Effector memory CD8-positive, alpha-beta T cell (primary cell): ENCODE measurements at regions not wholly inside any gene's neighbourhood (a gene's known extent, or its start where the extent isn't known, plus 50 kb on each side); places are given as distances from the start of the nearest gene placed in this dataset.
"Not testable (repeated sequence)": the region's sequence is repeated elsewhere in the genome, so short reads cannot be mapped to it uniquely, and the experiment has no call there.

Source experiments
- ATAC-seq: fragments of 150-1000 bp; cut with Tn5 transposase; replicated peaks from 2 replicates; pipeline ENCODE4 v1.10.0; 2021; ENCODE audit warnings: mild to moderate bottlenecking, moderate library complexity
- DNase-seq, 3 experiments: peaks; one replicate each; pipeline ENCODE4 v3.0.0; 2021
- H3K27ac Mint-ChIP-seq, 2 donors: one replicate each; pipeline ENCODE4 v1.8.0; 2022; ENCODE audit warnings: mild to moderate bottlenecking in 2 of 2, mixed read lengths in 2 of 2, moderate library complexity in 2 of 2
- H3K27me3 Mint-ChIP-seq, 2 donors: one replicate each; pipeline ENCODE4 v1.8.0; 2022; ENCODE audit warnings: mixed read lengths in 2 of 2
- H3K36me3 Mint-ChIP-seq: one replicate; pipeline ENCODE4 v1.8.0; 2022; ENCODE audit warnings: mild to moderate bottlenecking, moderate library complexity, mixed read lengths; ENCODE audit not compliant: insufficient read depth
- H3K4me1 Mint-ChIP-seq, 2 donors: one replicate each; pipeline ENCODE4 v1.8.0; 2022; ENCODE audit warnings: low read depth in 2 of 2, mixed read lengths in 2 of 2
- H3K4me3 Mint-ChIP-seq, 2 donors: one replicate each; pipeline ENCODE4 v1.8.0; 2022; ENCODE audit warnings: mild to moderate bottlenecking in 2 of 2, mixed read lengths in 2 of 2, moderate library complexity in 2 of 2
- H3K9me3 Mint-ChIP-seq, 2 donors: one replicate each; pipeline ENCODE4 v1.8.0; 2022; ENCODE audit warnings: mixed read lengths in 2 of 2

GRCh38 chr11:71155846-71156245 lies 96.5 kb downstream of the SHANK2 start:
- no peak overlapping the region for H3K27ac Mint-ChIP-seq
- no peak for DNase-seq

GRCh38 chr11:71154261-71154805 lies 98.0 kb downstream of the SHANK2 start:
- Mint-ChIP-seq H3K36me3 (peaks cover 3% of the 10 kb centered on the region), H3K27ac (no peak overlapping the region), H3K27me3 (peaks cover 34 to 53% of the 10 kb centered on the region in 2 donors), H3K4me1 (peaks cover 0 to 5% of the 10 kb centered on the region in 2 donors), H3K9me3 (peaks cover 0 to under 1% of the 10 kb centered on the region in 2 donors), H3K4me3 (no peak overlapping the region)
- ATAC-seq (no peak), DNase-seq (no peak)

More at GRCh38 chr11:71155846-71156245, 96.5 kb downstream of the SHANK2 start:
- Mint-ChIP-seq H3K4me3 (no peak overlapping the region), H3K4me1 (peaks cover 0 to 5% of the 10 kb centered on the region in 2 donors), H3K27me3 (peaks cover 37 to 65% of the 10 kb centered on the region in 2 donors), H3K36me3 (peaks cover 3% of the 10 kb centered on the region), H3K9me3 (no peaks in the 10 kb centered on the region)
- no peak for ATAC-seq

- H3K27ac Mint-ChIP-seq, result no peak overlapping the region
- DNase-seq (no peak), ATAC-seq (no peak)
- peaks cover 3% of the 10 kb centered on the region for H3K36me3 Mint-ChIP-seq
- H3K9me3 Mint-ChIP-seq, result peaks cover 0 to 2% of the 10 kb centered on the region in 2 donors
- H3K4me3 Mint-ChIP-seq, result no peak overlapping the region
- peaks cover 0 to 5% of the 10 kb centered on the region in 2 donors for H3K4me1 Mint-ChIP-seq
- peaks cover 36 to 53% of the 10 kb centered on the region in 2 donors for H3K27me3 Mint-ChIP-seq
These were observed 99.4 kb downstream of the SHANK2 start for GRCh38 chr11:71153005-71153390.

GRCh38 chr11:71152312-71153004 lies 99.9 kb downstream of the SHANK2 start:
- not testable (repeated sequence) for ATAC-seq, H3K4me1 Mint-ChIP-seq, H3K9me3 Mint-ChIP-seq, DNase-seq, H3K27ac Mint-ChIP-seq, H3K4me3 Mint-ChIP-seq, H3K36me3 Mint-ChIP-seq
- H3K27me3 Mint-ChIP-seq, result peaks cover 36 to 49% of the 10 kb centered on the region in 2 donors

GRCh38 chr11:71151561-71151960 lies 100.8 kb downstream of the SHANK2 start:
- no peak overlapping the region for H3K27ac Mint-ChIP-seq
- H3K9me3 Mint-ChIP-seq, result peaks cover 0 to 2% of the 10 kb centered on the region in 2 donors
- no peak for ATAC-seq
- no peak for DNase-seq
- H3K4me1 Mint-ChIP-seq, result peaks cover 0 to 5% of the 10 kb centered on the region in 2 donors
- H3K36me3 Mint-ChIP-seq, result peaks cover 3% of the 10 kb centered on the region
- H3K27me3 Mint-ChIP-seq, result peaks cover 38 to 40% of the 10 kb centered on the region in 2 donors
- H3K4me3 Mint-ChIP-seq, result no peak overlapping the region

- Mint-ChIP-seq H3K27ac (no peak overlapping the region), H3K27me3 (peaks cover 35 to 39% of the 10 kb centered on the region in 2 donors), H3K4me3 (no peak overlapping the region), H3K4me1 (peaks cover 0 to 5% of the 10 kb centered on the region in 2 donors), H3K9me3 (peaks cover 0 to 2% of the 10 kb centered on the region in 2 donors), H3K36me3 (peaks cover 3% of the 10 kb centered on the region)
- ATAC-seq (no peak), DNase-seq (no peak)
These were observed 101.5 kb downstream of the SHANK2 start for GRCh38 chr11:71150859-71151258.

GRCh38 chr11:71148716-71149115 lies 103.7 kb downstream of the SHANK2 start:
- H3K27me3 Mint-ChIP-seq, result peaks cover 29 to 40% of the 10 kb centered on the region in 2 donors

GRCh38 chr11:71147331-71147730 lies 105.0 kb downstream of the SHANK2 start:
- Mint-ChIP-seq H3K27me3 (peaks cover 30 to 38% of the 10 kb centered on the region in 2 donors), H3K36me3 (peaks cover 3% of the 10 kb centered on the region), H3K4me1 (peaks cover 0 to under 1% of the 10 kb centered on the region in 2 donors), H3K27ac (no peak overlapping the region), H3K4me3 (no peak overlapping the region), H3K9me3 (peaks cover 0 to 2% of the 10 kb centered on the region in 2 donors)
- DNase-seq (no peak), ATAC-seq (no peak)

More at GRCh38 chr11:71148716-71149115, 103.7 kb downstream of the SHANK2 start:
- ATAC-seq (no peak), DNase-seq (no peak)
- Mint-ChIP-seq H3K4me3 (no peak overlapping the region), H3K9me3 (peaks cover 0 to 2% of the 10 kb centered on the region in 2 donors), H3K36me3 (peaks cover 3% of the 10 kb centered on the region), H3K4me1 (peaks cover 0 to 5% of the 10 kb centered on the region in 2 donors), H3K27ac (no peak overlapping the region)

- Mint-ChIP-seq H3K36me3 (no peaks in the 10 kb centered on the region), H3K27ac (no peak overlapping the region), H3K27me3 (peaks cover 30 to 39% of the 10 kb centered on the region in 2 donors), H3K9me3 (peaks cover 0 to 2% of the 10 kb centered on the region in 2 donors), H3K4me1 (no peaks in the 10 kb centered on the region), H3K4me3 (no peak overlapping the region)
- DNase-seq (no peak), ATAC-seq (no peak)
These were observed 105.5 kb downstream of the SHANK2 start for GRCh38 chr11:71146846-71147245.

GRCh38 chr11:71145988-71146824 lies 106.2 kb downstream of the SHANK2 start:
- DNase-seq (no peak), ATAC-seq (no peak)
- peaks cover 0 to 2% of the 10 kb centered on the region in 2 donors for H3K9me3 Mint-ChIP-seq
- H3K4me3 Mint-ChIP-seq, result no peak overlapping the region
- no peaks in the 10 kb centered on the region for H3K36me3 Mint-ChIP-seq
- H3K4me1 Mint-ChIP-seq, result no peaks in the 10 kb centered on the region
- H3K27me3 Mint-ChIP-seq, result peaks cover 29 to 38% of the 10 kb centered on the region in 2 donors
- H3K27ac Mint-ChIP-seq, result no peak overlapping the region

- no peak overlapping the region for H3K4me3 Mint-ChIP-seq
- ATAC-seq (no peak), DNase-seq (no peak)
- no peaks in the 10 kb centered on the region for H3K36me3 Mint-ChIP-seq
- H3K9me3 Mint-ChIP-seq, result peaks cover 0 to 2% of the 10 kb centered on the region in 2 donors
- H3K27me3 Mint-ChIP-seq, result peaks cover 27 to 38% of the 10 kb centered on the region in 2 donors
- no peaks in the 10 kb centered on the region for H3K4me1 Mint-ChIP-seq
- H3K27ac Mint-ChIP-seq, result no peak overlapping the region
These were observed 107.0 kb downstream of the SHANK2 start for GRCh38 chr11:71145368-71145767.

- peaks cover 0 to 2% of the 10 kb centered on the region in 2 donors for H3K9me3 Mint-ChIP-seq
- no peak overlapping the region for H3K27ac Mint-ChIP-seq
- no peaks in the 10 kb centered on the region for H3K36me3 Mint-ChIP-seq
- H3K4me3 Mint-ChIP-seq, result no peak overlapping the region
- ATAC-seq (no peak), DNase-seq (no peak)
- peaks cover 27 to 38% of the 10 kb centered on the region in 2 donors for H3K27me3 Mint-ChIP-seq
- H3K4me1 Mint-ChIP-seq, result no peaks in the 10 kb centered on the region
These were observed 107.6 kb downstream of the SHANK2 start for GRCh38 chr11:71144736-71145135.

- no peak for ATAC-seq
- no peaks in the 10 kb centered on the region for H3K36me3 Mint-ChIP-seq
- no peaks in the 10 kb centered on the region for H3K4me1 Mint-ChIP-seq
- no peak overlapping the region for H3K27ac Mint-ChIP-seq
- H3K9me3 Mint-ChIP-seq, result no peaks in the 10 kb centered on the region
- no peak for DNase-seq
- peaks cover 27 to 38% of the 10 kb centered on the region in 2 donors for H3K27me3 Mint-ChIP-seq
- no peak overlapping the region for H3K4me3 Mint-ChIP-seq
These were observed 108.4 kb downstream of the SHANK2 start for GRCh38 chr11:71144010-71144409.
